NCI-H2196 (cell line): ENCODE measurements at regions not wholly inside any gene's neighbourhood (a gene's known extent, or its start where the extent isn't known, plus 50 kb on each side); places are given as distances from the start of the nearest gene placed in this dataset.
A peak's percentile ranks its signal among the peaks of the same experiment; 100 is the strongest.

Experiments used
- DNase-seq: peaks from one replicate; lab custom pipeline; 2025; ENCODE audit not compliant: unreplicated experiment; lab: John Stamatoyannopoulos, UW

GRCh38 chr14:49527221-49527620 lies 59.0 kb downstream of the RPS29 start:
- no peak for DNase-seq

GRCh38 chr14:49526101-49526500 lies 60.1 kb downstream of the RPS29 start:
- DNase-seq = no peak

- no peak for DNase-seq
Measured at GRCh38 chr14:49516286-49516685, 69.9 kb downstream of the RPS29 start.

- no peak for DNase-seq
Measured at GRCh38 chr14:49512571-49512970, 73.6 kb downstream of the RPS29 start.

- no peak for DNase-seq
Measured at GRCh38 chr14:49512147-49512551, 74.0 kb downstream of the RPS29 start.

- DNase-seq = no peak
Measured at GRCh38 chr14:49508124-49508523, 78.1 kb downstream of the RPS29 start.

- DNase-seq = no peak
Measured at GRCh38 chr14:49506650-49507049, 79.5 kb downstream of the RPS29 start.

GRCh38 chr14:49505041-49505766 lies 81.0 kb downstream of the RPS29 start:
- DNase-seq = no peak

- peak; percentile 75 for DNase-seq
Measured at GRCh38 chr14:49497725-49498348, 88.3 kb downstream of the RPS29 start.

- no peak for DNase-seq
Measured at GRCh38 chr14:49497267-49497666, 88.9 kb downstream of the RPS29 start.

GRCh38 chr14:49494836-49495235 lies 91.3 kb downstream of the RPS29 start:
- DNase-seq = no peak

- no peak for DNase-seq
Measured at GRCh38 chr14:49493557-49493956, 92.6 kb downstream of the RPS29 start.

- no peak for DNase-seq
Measured at GRCh38 chr14:49492151-49492550, 94.0 kb downstream of the RPS29 start.

GRCh38 chr14:49489341-49489740 lies 96.8 kb downstream of the RPS29 start:
- DNase-seq = no peak

GRCh38 chr14:49487238-49487637 lies 98.9 kb downstream of the RPS29 start:
- no peak for DNase-seq

- DNase-seq = no peak
Measured at GRCh38 chr14:49485290-49485689, 100.9 kb downstream of the RPS29 start.

GRCh38 chr14:49484180-49484579 lies 102.0 kb downstream of the RPS29 start:
- no peak for DNase-seq

- no peak for DNase-seq
Measured at GRCh38 chr14:49483268-49483667, 102.9 kb downstream of the RPS29 start.

GRCh38 chr14:49480979-49481498 lies 105.1 kb downstream of the RPS29 start:
- no peak for DNase-seq

GRCh38 chr14:49480053-49480760 lies 106.0 kb downstream of the RPS29 start:
- DNase-seq = no peak

- DNase-seq = no peak
Measured at GRCh38 chr14:49479432-49479831, 106.7 kb downstream of the RPS29 start.

GRCh38 chr14:49478784-49479183 lies 107.4 kb downstream of the RPS29 start:
- no peak for DNase-seq
